Parathyroid adenoma (tissue), 2 donors: ENCODE measurements at regions not wholly inside any gene's neighbourhood (a gene's known extent, or its start where the extent isn't known, plus 50 kb on each side); places are given as distances from the start of the nearest gene placed in this dataset.

ENCODE experiments used
- H2AFZ ChIP-seq: fragments of 300-600 bp; sonication (generic); one replicate; pipeline ENCODE4 v1.7.0; 2017; ENCODE audit warnings: antibody characterized with exemption, mild to moderate bottlenecking
- H3K27ac ChIP-seq: fragments of 300-600 bp; sonication (generic); one replicate; pipeline ENCODE4 v1.7.0; 2017
- H3K27me3 ChIP-seq: fragments of 300-600 bp; sonication (generic); one replicate; pipeline ENCODE4 v1.7.0; 2017; ENCODE audit warnings: low read length; ENCODE audit not compliant: control insufficient read depth, insufficient read depth
- H3K36me3 ChIP-seq: fragments of 300-600 bp; sonication (generic); one replicate; pipeline ENCODE4 v1.7.0; 2017; ENCODE audit warnings: low read length; ENCODE audit not compliant: control insufficient read depth, insufficient read depth
- H3K4me1 ChIP-seq: fragments of 300-600 bp; sonication (generic); one replicate; pipeline ENCODE4 v1.7.0; 2017; ENCODE audit warnings: control low read depth
- H3K4me2 ChIP-seq: fragments of 300-600 bp; sonication (generic); one replicate; pipeline ENCODE4 v1.7.0; 2017; ENCODE audit warnings: low read length
- H3K4me3 ChIP-seq: fragments of 300-600 bp; sonication (generic); one replicate; pipeline ENCODE4 v1.7.0; 2017; ENCODE audit warnings: low read depth, low read length
- H3K79me2 ChIP-seq: fragments of 300-600 bp; sonication (generic); one replicate; pipeline ENCODE4 v1.7.0; 2017; ENCODE audit warnings: control low read depth
- H3K9ac ChIP-seq: fragments of 300-600 bp; sonication (generic); one replicate; pipeline ENCODE4 v1.7.0; 2017; ENCODE audit warnings: mild to moderate bottlenecking
- H3K9me3 ChIP-seq: fragments of 300-600 bp; sonication (generic); one replicate; pipeline ENCODE4 v1.7.0; 2017; ENCODE audit warnings: low read length; ENCODE audit not compliant: control insufficient read depth
- TF ChIP-seq, protein P1 (sequence below): fragments of 300-600 bp; sonication (generic); IDR thresholded peaks from one replicate; pipeline ENCODE4 v1.7.0; 2017; ENCODE audit warnings: antibody characterized with exemption, mild to moderate bottlenecking
- donor health status: primary hyperparathyroidism.

DNA sequence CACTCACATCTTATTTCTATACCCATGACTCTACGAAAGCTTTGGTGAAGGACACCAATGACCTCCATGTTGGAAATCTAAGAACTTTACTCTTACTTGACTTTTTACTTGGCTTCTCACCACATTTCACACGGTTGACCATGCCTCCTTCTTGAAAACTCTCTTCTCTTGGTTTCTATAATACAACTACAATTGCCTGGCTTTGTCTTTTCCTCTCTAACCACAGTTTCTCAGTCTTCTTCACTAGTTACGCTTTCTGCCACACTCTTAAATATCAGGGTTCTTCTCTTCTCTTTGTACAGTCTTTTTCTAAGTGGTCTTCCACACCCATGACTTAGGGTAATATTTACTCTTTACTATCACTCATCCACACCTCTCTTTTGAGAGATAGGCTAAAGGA is 2079.8 kb upstream of the WWC1 start:
- H3K27ac ChIP-seq: no peak overlapping the region
- no peaks in the 10 kb centered on the region for H3K79me2 ChIP-seq
- H3K27me3 ChIP-seq: no peaks in the 10 kb centered on the region
- H3K4me1 ChIP-seq: no peaks in the 10 kb centered on the region
- TF ChIP-seq, protein P1, sequence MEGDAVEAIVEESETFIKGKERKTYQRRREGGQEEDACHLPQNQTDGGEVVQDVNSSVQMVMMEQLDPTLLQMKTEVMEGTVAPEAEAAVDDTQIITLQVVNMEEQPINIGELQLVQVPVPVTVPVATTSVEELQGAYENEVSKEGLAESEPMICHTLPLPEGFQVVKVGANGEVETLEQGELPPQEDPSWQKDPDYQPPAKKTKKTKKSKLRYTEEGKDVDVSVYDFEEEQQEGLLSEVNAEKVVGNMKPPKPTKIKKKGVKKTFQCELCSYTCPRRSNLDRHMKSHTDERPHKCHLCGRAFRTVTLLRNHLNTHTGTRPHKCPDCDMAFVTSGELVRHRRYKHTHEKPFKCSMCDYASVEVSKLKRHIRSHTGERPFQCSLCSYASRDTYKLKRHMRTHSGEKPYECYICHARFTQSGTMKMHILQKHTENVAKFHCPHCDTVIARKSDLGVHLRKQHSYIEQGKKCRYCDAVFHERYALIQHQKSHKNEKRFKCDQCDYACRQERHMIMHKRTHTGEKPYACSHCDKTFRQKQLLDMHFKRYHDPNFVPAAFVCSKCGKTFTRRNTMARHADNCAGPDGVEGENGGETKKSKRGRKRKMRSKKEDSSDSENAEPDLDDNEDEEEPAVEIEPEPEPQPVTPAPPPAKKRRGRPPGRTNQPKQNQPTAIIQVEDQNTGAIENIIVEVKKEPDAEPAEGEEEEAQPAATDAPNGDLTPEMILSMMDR: no peak
- H3K9me3 ChIP-seq: no peaks in the 10 kb centered on the region
- H3K9ac ChIP-seq: no peak overlapping the region
- H2AFZ ChIP-seq: no peak overlapping the region
- no peak overlapping the region for H3K4me2 ChIP-seq
- H3K4me3 ChIP-seq: no peak overlapping the region
- no peaks in the 10 kb centered on the region for H3K36me3 ChIP-seq

GRCh38 chr5:166236327-166236726 is 2055.1 kb upstream of the WWC1 start:
- no peaks in the 10 kb centered on the region for H3K36me3 ChIP-seq
- no peak overlapping the region for H3K9ac ChIP-seq
- H3K4me3 ChIP-seq: no peak overlapping the region
- no peaks in the 10 kb centered on the region for H3K4me1 ChIP-seq
- H3K4me2 ChIP-seq: no peak overlapping the region
- TF ChIP-seq, protein P1: no peak
- no peak overlapping the region for H3K27ac ChIP-seq
- H3K79me2 ChIP-seq: no peaks in the 10 kb centered on the region
- H3K27me3 ChIP-seq: no peaks in the 10 kb centered on the region
- H2AFZ ChIP-seq: no peak overlapping the region
- H3K9me3 ChIP-seq: no peaks in the 10 kb centered on the region

GRCh38 chr5:166240705-166241104 is 2050.7 kb upstream of the WWC1 start:
- Histone ChIP-seq H3K36me3 (no peaks in the 10 kb centered on the region), H3K4me3 (no peak overlapping the region), H3K27me3 (no peaks in the 10 kb centered on the region), H2AFZ (no peak overlapping the region), H3K4me2 (no peak overlapping the region), H3K27ac (no peak overlapping the region), H3K79me2 (no peaks in the 10 kb centered on the region), H3K9ac (no peak overlapping the region), H3K9me3 (no peaks in the 10 kb centered on the region), H3K4me1 (no peaks in the 10 kb centered on the region)
- TF ChIP-seq, protein P1: no peak

DNA sequence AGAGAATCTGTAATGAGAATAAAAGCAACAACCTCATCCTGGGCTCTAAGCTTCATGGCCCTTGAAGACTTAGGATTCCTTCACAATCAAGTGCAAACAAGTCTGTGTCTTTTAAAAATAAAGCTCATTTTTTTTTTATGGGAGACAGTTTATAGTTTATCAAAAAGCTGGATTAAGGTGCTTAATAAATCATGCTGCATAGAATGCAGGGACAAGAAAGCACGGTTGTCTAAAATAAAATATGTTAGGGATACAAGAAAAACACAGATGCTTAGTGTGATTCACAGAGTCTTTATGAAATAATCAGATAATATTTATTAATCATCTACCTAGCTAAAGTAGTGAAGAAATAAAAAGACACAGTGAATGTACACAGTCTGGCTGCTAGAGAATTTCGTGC is 2045.9 kb upstream of the WWC1 start:
- Histone ChIP-seq H3K9ac (no peak overlapping the region), H3K4me1 (no peaks in the 10 kb centered on the region), H3K4me3 (no peak overlapping the region), H3K9me3 (no peaks in the 10 kb centered on the region), H3K27me3 (no peaks in the 10 kb centered on the region), H2AFZ (no peak overlapping the region), H3K4me2 (no peak overlapping the region), H3K27ac (no peak overlapping the region), H3K36me3 (no peaks in the 10 kb centered on the region), H3K79me2 (no peaks in the 10 kb centered on the region)
- TF ChIP-seq, protein P1: no peak

GRCh38 chr5:166251786-166252185 is 2039.7 kb upstream of the WWC1 start:
- H3K4me1 ChIP-seq: no peaks in the 10 kb centered on the region
- no peak overlapping the region for H3K9ac ChIP-seq
- H3K79me2 ChIP-seq: no peaks in the 10 kb centered on the region

More at GRCh38 chr5:166251786-166252185, 2039.7 kb upstream of the WWC1 start:
- Histone ChIP-seq H3K9me3 (no peaks in the 10 kb centered on the region), H3K27me3 (no peaks in the 10 kb centered on the region), H3K36me3 (no peaks in the 10 kb centered on the region), H3K27ac (no peak overlapping the region), H3K4me3 (no peak overlapping the region), H3K4me2 (no peak overlapping the region), H2AFZ (no peak overlapping the region)
- TF ChIP-seq, protein P1: no peak
